Duodenal mucosa (tissue), 2 donors: ENCODE measurements at regions not wholly inside any gene's neighbourhood (a gene's known extent, or its start where the extent isn't known, plus 50 kb on each side); places are given as distances from the start of the nearest gene placed in this dataset.
"Not testable (repeated sequence)": the region's sequence is repeated elsewhere in the genome, so short reads cannot be mapped to it uniquely, and the experiment has no call there.

Experiments
- H3K27ac ChIP-seq: one replicate; pipeline ENCODE4 v1.7.0; 2013; ENCODE audit warnings: low read depth, low read length
- H3K27me3 ChIP-seq, 2 donors: one replicate each; pipeline ENCODE4 v1.7.0; 2013; ENCODE audit warnings: low read length in 2 of 2, control low read depth in 1 of 2; ENCODE audit not compliant: insufficient read depth in 2 of 2, control insufficient read depth in 1 of 2
- H3K36me3 ChIP-seq, 2 donors: one replicate each; pipeline ENCODE4 v1.7.0; 2013; ENCODE audit warnings: low read length in 2 of 2, control low read depth in 1 of 2; ENCODE audit not compliant: insufficient read depth in 2 of 2, control insufficient read depth in 1 of 2
- H3K4me1 ChIP-seq, 2 donors: one replicate each; pipeline ENCODE4 v1.7.0; 2013; ENCODE audit warnings: low read length in 2 of 2, control low read depth in 1 of 2; ENCODE audit not compliant: insufficient read depth in 2 of 2, control insufficient read depth in 1 of 2
- H3K4me3 ChIP-seq, 2 donors: one replicate each; pipeline ENCODE4 v1.7.0; 2013; ENCODE audit warnings: low read length in 2 of 2, low read depth in 1 of 2
- H3K9ac ChIP-seq, 2 donors: one replicate each; pipeline ENCODE4 v1.7.0; 2013; ENCODE audit warnings: low read length in 2 of 2, low read depth in 1 of 2
- H3K9me3 ChIP-seq, 2 donors: one replicate each; pipeline ENCODE4 v1.7.0; 2013; ENCODE audit warnings: low read length in 2 of 2, control low read depth in 1 of 2; ENCODE audit not compliant: control insufficient read depth in 1 of 2

GRCh38 chr15:30720825-30721224 is 94.9 kb downstream of the ARHGAP11B start:
- not testable (repeated sequence) for H3K4me1 ChIP-seq, H3K9me3 ChIP-seq, H3K27me3 ChIP-seq, H3K27ac ChIP-seq, H3K4me3 ChIP-seq, H3K9ac ChIP-seq, H3K36me3 ChIP-seq

GRCh38 chr15:30721529-30721928 is 95.6 kb downstream of the ARHGAP11B start:
- not testable (repeated sequence) for H3K4me1 ChIP-seq, H3K36me3 ChIP-seq, H3K4me3 ChIP-seq, H3K27me3 ChIP-seq, H3K9ac ChIP-seq, H3K27ac ChIP-seq, H3K9me3 ChIP-seq

- not testable (repeated sequence) for H3K4me3 ChIP-seq, H3K27ac ChIP-seq, H3K9ac ChIP-seq, H3K36me3 ChIP-seq, H3K4me1 ChIP-seq, H3K27me3 ChIP-seq, H3K9me3 ChIP-seq
These were observed 97.7 kb downstream of the ARHGAP11B start for GRCh38 chr15:30723540-30724175.

DNA sequence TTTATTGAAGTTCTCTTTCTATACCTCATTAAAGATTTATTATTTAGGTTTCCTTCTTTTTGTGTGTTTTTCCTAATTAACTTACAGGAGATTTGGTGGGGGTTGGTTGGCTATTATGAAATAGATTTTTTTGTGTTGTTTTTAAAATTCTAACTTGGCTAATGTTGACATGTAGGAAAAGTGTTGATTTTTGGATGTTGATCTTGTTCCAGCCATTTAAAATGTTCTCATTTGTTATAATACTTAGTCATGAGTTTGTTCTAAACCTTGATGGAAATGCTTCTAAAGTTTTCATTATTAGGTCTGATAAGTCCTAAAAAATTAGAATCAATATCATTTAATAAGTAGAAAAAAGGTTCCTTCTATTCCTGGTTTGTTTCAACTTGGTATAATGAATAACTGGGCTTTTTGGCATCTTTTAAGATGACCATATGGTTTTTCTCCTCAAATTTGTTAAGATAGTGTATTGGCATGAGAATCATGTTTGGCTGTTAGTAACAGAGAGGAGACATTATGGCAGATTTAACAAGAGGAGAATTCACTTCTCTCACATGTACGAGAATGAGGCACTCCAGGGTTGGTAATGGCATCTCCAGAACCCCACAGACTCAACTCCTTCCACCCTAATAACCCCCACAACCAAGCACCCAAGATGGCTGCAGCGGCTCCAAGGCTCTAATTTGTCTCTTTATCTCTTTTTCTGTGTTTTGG is 104.1 kb downstream of the ARHGAP11B start:
- not testable (repeated sequence) for H3K27me3 ChIP-seq, H3K4me1 ChIP-seq, H3K4me3 ChIP-seq, H3K36me3 ChIP-seq, H3K27ac ChIP-seq, H3K9ac ChIP-seq, H3K9me3 ChIP-seq

DNA sequence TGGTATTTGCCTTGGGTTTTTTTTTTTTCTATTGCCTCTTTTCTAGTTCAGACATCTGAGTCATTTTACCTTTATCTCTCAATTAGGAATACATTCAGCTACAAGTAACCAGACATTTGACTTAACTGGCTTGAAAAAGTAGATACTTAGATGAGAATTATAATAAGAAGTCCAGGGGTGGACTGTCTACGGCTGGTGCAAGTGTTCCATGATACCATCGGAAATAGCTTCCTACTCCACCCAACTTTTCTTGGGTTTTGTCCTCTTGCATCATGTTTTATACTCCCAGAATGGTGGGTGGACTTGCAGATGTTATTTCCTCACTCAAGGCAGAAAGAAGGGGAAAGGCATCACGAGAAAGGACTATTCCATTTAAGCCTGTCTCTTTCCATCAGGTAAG is 104.7 kb downstream of the ARHGAP11B start:
- H3K36me3 ChIP-seq, H3K27me3 ChIP-seq, H3K9me3 ChIP-seq, H3K4me1 ChIP-seq, H3K9ac ChIP-seq, H3K4me3 ChIP-seq, H3K27ac ChIP-seq: not testable (repeated sequence)

DNA sequence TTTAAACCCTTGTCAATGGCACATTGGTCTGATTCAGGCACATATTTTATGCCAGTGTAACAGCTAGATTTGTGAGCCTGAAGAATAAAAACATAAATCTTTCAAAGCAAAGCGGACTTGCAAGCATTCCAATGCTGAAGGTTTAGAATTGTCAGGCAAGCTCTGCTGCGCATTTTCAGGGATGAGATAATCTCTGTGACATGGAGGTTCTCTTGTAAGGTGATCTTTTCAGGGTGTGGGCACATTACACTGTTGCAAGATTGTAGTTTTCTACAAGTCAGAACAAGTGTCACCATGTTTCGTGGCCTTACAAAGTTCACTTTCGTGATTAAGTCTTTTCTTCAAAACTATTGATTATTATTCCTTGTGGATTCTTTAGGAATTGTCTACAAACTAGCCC is 106.2 kb downstream of the ARHGAP11B start:
- not testable (repeated sequence) for H3K27me3 ChIP-seq, H3K36me3 ChIP-seq, H3K9ac ChIP-seq, H3K4me1 ChIP-seq, H3K4me3 ChIP-seq, H3K27ac ChIP-seq, H3K9me3 ChIP-seq

GRCh38 chr15:30735884-30736564 is 110.1 kb downstream of the ARHGAP11B start:
- not testable (repeated sequence) for H3K36me3 ChIP-seq, H3K4me3 ChIP-seq, H3K27me3 ChIP-seq, H3K9ac ChIP-seq, H3K27ac ChIP-seq, H3K9me3 ChIP-seq, H3K4me1 ChIP-seq

DNA sequence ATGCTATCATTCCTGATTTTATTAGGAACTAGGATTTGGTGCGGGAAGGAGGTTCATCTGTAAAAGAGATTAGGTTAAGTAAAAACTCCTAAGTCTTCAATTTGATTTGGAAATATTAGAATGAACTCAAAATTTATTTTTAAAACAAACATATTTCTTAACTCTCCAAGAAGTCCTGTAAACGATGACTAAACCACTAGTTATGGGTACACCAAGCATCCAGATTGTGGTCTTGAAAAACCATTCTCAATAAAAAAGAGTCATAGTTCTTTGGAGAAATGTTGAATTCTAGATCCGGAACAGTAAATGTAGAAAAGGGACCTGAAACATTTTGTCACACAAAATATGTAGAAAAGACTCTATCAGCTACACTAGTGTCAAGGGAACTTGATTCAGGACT is 116.9 kb downstream of the ARHGAP11B start:
- not testable (repeated sequence) for H3K27ac ChIP-seq, H3K9ac ChIP-seq, H3K9me3 ChIP-seq, H3K36me3 ChIP-seq, H3K27me3 ChIP-seq, H3K4me3 ChIP-seq, H3K4me1 ChIP-seq

DNA sequence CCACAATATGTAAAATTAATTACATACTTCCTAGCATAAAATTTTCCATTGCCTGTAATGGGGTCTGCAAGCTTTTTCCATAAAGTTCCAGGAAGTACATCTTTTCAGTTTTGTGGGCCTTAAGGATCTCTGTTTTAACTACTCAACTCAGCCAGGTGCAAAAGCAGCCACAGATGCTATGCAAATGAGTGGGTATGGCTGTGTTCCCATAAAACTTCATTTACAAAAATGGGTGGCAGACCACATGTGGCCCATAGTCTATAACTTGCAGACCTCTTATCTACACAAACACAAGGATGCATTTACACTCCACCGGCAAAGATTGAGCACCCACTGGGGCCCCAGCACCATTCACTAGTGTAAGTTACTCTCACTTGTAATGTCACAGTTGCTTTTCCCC is 123.1 kb downstream of the ARHGAP11B start:
- H3K9me3 ChIP-seq, H3K9ac ChIP-seq, H3K27ac ChIP-seq, H3K4me1 ChIP-seq, H3K36me3 ChIP-seq, H3K4me3 ChIP-seq, H3K27me3 ChIP-seq: not testable (repeated sequence)

DNA sequence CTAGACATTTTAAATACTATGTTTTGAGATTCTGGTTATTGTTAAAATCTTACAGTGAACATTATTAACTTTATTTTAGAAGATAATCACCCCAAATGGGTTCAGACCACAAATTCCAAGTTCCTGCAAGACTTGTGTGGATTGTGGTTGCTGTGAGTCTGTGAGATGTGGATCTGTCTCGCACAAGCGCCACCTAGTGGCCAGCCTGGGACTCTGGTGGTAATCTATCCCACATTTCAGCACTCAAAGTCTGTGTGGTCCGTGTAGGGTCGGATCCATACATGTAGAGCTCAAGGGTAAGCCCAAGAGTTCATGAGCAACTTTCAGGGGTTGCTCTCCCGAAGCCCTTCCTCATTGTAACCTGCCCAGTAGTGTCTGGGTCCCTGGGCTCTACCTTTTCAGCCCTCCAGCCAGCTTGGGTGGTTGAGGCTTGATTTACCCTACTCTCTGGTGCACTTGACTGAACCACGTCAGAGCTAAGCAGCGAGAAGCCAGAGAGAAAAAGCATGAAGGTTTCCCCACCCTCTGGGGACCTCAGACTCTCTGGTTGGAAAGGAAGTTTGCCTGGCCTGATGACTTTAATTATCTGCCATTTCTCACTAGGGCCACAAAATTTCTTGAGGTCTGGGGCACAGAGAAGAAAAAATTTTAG is 129.2 kb downstream of the ARHGAP11B start:
- H3K36me3 ChIP-seq, H3K9me3 ChIP-seq, H3K4me1 ChIP-seq, H3K9ac ChIP-seq, H3K4me3 ChIP-seq, H3K27me3 ChIP-seq, H3K27ac ChIP-seq: not testable (repeated sequence)
